ENCODE measurements at regions not wholly inside any gene's neighbourhood (a gene's known extent, or its start where the extent isn't known, plus 50 kb on each side); places are given as distances from the start of the nearest gene placed in this dataset.

GRCh38 chr2:133651861-133652260, 83.6 kb upstream of the NCKAP5 start:
- intact Hi-C loops (cut with micrococcal nuclease), result no loop called here
- no peak for DNase-seq
- no peaks in the 10 kb centered on the region for H3K36me3 Mint-ChIP-seq
- H3K27me3 Mint-ChIP-seq, result no peaks in the 10 kb centered on the region
- no peak overlapping the region for H3K27ac Mint-ChIP-seq
- ChIA-PET CTCF (no interaction called here), POLR2A (no interaction called here)
- peaks cover 3% of the 10 kb centered on the region for H3K9me3 Mint-ChIP-seq
- no peak overlapping the region for H3K4me3 Mint-ChIP-seq
- H3K4me1 Mint-ChIP-seq (ENCODE audit: low read depth), result no peaks in the 10 kb centered on the region

- intact Hi-C loops (cut with micrococcal nuclease), result no loop called here
- CTCF ChIA-PET, result no interaction called here
Observed at GRCh38 chr2:133652398-133652797, 84.1 kb upstream of the NCKAP5 start.

GRCh38 chr2:133653056-133653455, 84.8 kb upstream of the NCKAP5 start:
- H3K36me3 Mint-ChIP-seq, result no peaks in the 10 kb centered on the region
- peaks cover 3% of the 10 kb centered on the region for H3K9me3 Mint-ChIP-seq
- no peaks in the 10 kb centered on the region for H3K4me1 Mint-ChIP-seq (ENCODE audit: low read depth)
- DNase-seq, result no peak
- no peaks in the 10 kb centered on the region for H3K27me3 Mint-ChIP-seq
- no peak overlapping the region for H3K27ac Mint-ChIP-seq
- H3K4me3 Mint-ChIP-seq, result no peak overlapping the region
- ChIA-PET CTCF (no interaction called here), POLR2A (no interaction called here)
- intact Hi-C loops (cut with micrococcal nuclease), result no loop called here

More at GRCh38 chr2:133652398-133652797, 84.1 kb upstream of the NCKAP5 start:
- H3K9me3 Mint-ChIP-seq, result peaks cover 3% of the 10 kb centered on the region
- POLR2A ChIA-PET, result no interaction called here
- DNase-seq, result no peak
- no peak overlapping the region for H3K27ac Mint-ChIP-seq
- no peaks in the 10 kb centered on the region for H3K27me3 Mint-ChIP-seq
- H3K4me3 Mint-ChIP-seq, result no peak overlapping the region
- no peaks in the 10 kb centered on the region for H3K4me1 Mint-ChIP-seq (ENCODE audit: low read depth)
- H3K36me3 Mint-ChIP-seq, result no peaks in the 10 kb centered on the region

GRCh38 chr2:133654949-133655348, 86.7 kb upstream of the NCKAP5 start:
- no peaks in the 10 kb centered on the region for H3K9me3 Mint-ChIP-seq
- intact Hi-C loops (cut with micrococcal nuclease), result no loop called here
- no peaks in the 10 kb centered on the region for H3K36me3 Mint-ChIP-seq
- no peaks in the 10 kb centered on the region for H3K4me1 Mint-ChIP-seq (ENCODE audit: low read depth)
- no peaks in the 10 kb centered on the region for H3K27me3 Mint-ChIP-seq
- ChIA-PET CTCF (no interaction called here), POLR2A (no interaction called here)
- H3K4me3 Mint-ChIP-seq, result no peak overlapping the region
- no peak overlapping the region for H3K27ac Mint-ChIP-seq
- no peak for DNase-seq

- no peaks in the 10 kb centered on the region for H3K9me3 Mint-ChIP-seq
- H3K4me3 Mint-ChIP-seq, result no peak overlapping the region
- intact Hi-C loops (cut with micrococcal nuclease), result no loop called here
- POLR2A ChIA-PET, result no interaction called here
- H3K27me3 Mint-ChIP-seq, result no peaks in the 10 kb centered on the region
- H3K36me3 Mint-ChIP-seq, result no peaks in the 10 kb centered on the region
- CTCF ChIA-PET, result no interaction called here
- H3K27ac Mint-ChIP-seq, result no peak overlapping the region
- DNase-seq, result no peak
- no peaks in the 10 kb centered on the region for H3K4me1 Mint-ChIP-seq (ENCODE audit: low read depth)
Observed at GRCh38 chr2:133655610-133656009, 87.3 kb upstream of the NCKAP5 start.

- Mint-ChIP-seq H3K4me1 (ENCODE audit: low read depth) (no peaks in the 10 kb centered on the region), H3K9me3 (no peaks in the 10 kb centered on the region), H3K4me3 (no peak overlapping the region), H3K36me3 (no peaks in the 10 kb centered on the region), H3K27me3 (no peaks in the 10 kb centered on the region), H3K27ac (no peak overlapping the region)
- intact Hi-C loops (cut with micrococcal nuclease), result no loop called here
- ChIA-PET POLR2A (no interaction called here), CTCF (no interaction called here)
- DNase-seq, result no peak
Observed at GRCh38 chr2:133657591-133657990, 89.3 kb upstream of the NCKAP5 start.

GRCh38 chr2:133658020-133658903, 90.0 kb upstream of the NCKAP5 start:
- H3K9me3 Mint-ChIP-seq, result no peaks in the 10 kb centered on the region
- intact Hi-C loops (cut with micrococcal nuclease), result no loop called here
- H3K36me3 Mint-ChIP-seq, result no peaks in the 10 kb centered on the region
- no peak for DNase-seq
- ChIA-PET POLR2A (no interaction called here), CTCF (no interaction called here)
- H3K27me3 Mint-ChIP-seq, result no peaks in the 10 kb centered on the region
- no peaks in the 10 kb centered on the region for H3K4me1 Mint-ChIP-seq (ENCODE audit: low read depth)
- no peak overlapping the region for H3K4me3 Mint-ChIP-seq
- H3K27ac Mint-ChIP-seq, result no peak overlapping the region

- DNase-seq, result no peak
- Mint-ChIP-seq H3K4me3 (no peak overlapping the region), H3K27me3 (no peaks in the 10 kb centered on the region), H3K36me3 (no peaks in the 10 kb centered on the region), H3K9me3 (no peaks in the 10 kb centered on the region), H3K27ac (no peak overlapping the region), H3K4me1 (ENCODE audit: low read depth) (no peaks in the 10 kb centered on the region)
- intact Hi-C loops (cut with micrococcal nuclease), result no loop called here
- POLR2A ChIA-PET, result no interaction called here
- CTCF ChIA-PET, result no interaction called here
Observed at GRCh38 chr2:133660510-133660909, 92.2 kb upstream of the NCKAP5 start.

- no peaks in the 10 kb centered on the region for H3K4me1 Mint-ChIP-seq (ENCODE audit: low read depth)
- H3K9me3 Mint-ChIP-seq, result no peaks in the 10 kb centered on the region
- no peak overlapping the region for H3K27ac Mint-ChIP-seq
- H3K36me3 Mint-ChIP-seq, result no peaks in the 10 kb centered on the region
- intact Hi-C loops (cut with micrococcal nuclease), result no loop called here
- DNase-seq, result no peak
- no peak overlapping the region for H3K4me3 Mint-ChIP-seq
- no peaks in the 10 kb centered on the region for H3K27me3 Mint-ChIP-seq
- POLR2A ChIA-PET, result no interaction called here
- CTCF ChIA-PET, result no interaction called here
Observed at GRCh38 chr2:133661392-133661791, 93.1 kb upstream of the NCKAP5 start.

- Mint-ChIP-seq H3K36me3 (no peaks in the 10 kb centered on the region), H3K27ac (no peak overlapping the region), H3K9me3 (peaks cover 16% of the 10 kb centered on the region), H3K4me1 (ENCODE audit: low read depth) (no peaks in the 10 kb centered on the region), H3K4me3 (no peak overlapping the region), H3K27me3 (no peaks in the 10 kb centered on the region)
- POLR2A ChIA-PET, result no interaction called here
- intact Hi-C loops (cut with micrococcal nuclease), result no loop called here
- CTCF ChIA-PET, result no interaction called here
- DNase-seq, result no peak
Observed at GRCh38 chr2:133666621-133667020, 98.4 kb upstream of the NCKAP5 start.

GRCh38 chr2:133667085-133667484, 98.8 kb upstream of the NCKAP5 start:
- peaks cover 16% of the 10 kb centered on the region for H3K9me3 Mint-ChIP-seq
- H3K4me3 Mint-ChIP-seq, result no peak overlapping the region
- H3K27ac Mint-ChIP-seq, result no peak overlapping the region
- intact Hi-C loops (cut with micrococcal nuclease), result no loop called here
- ChIA-PET CTCF (no interaction called here), POLR2A (no interaction called here)
- H3K27me3 Mint-ChIP-seq, result no peaks in the 10 kb centered on the region
- H3K36me3 Mint-ChIP-seq, result no peaks in the 10 kb centered on the region
- no peaks in the 10 kb centered on the region for H3K4me1 Mint-ChIP-seq (ENCODE audit: low read depth)
- DNase-seq, result no peak

- no peaks in the 10 kb centered on the region for H3K36me3 Mint-ChIP-seq
- POLR2A ChIA-PET, result no interaction called here
- no peak overlapping the region for H3K27ac Mint-ChIP-seq
- H3K27me3 Mint-ChIP-seq, result no peaks in the 10 kb centered on the region
- intact Hi-C loops (cut with micrococcal nuclease), result no loop called here
- no peak overlapping the region for H3K4me3 Mint-ChIP-seq
- no peaks in the 10 kb centered on the region for H3K4me1 Mint-ChIP-seq (ENCODE audit: low read depth)
- CTCF ChIA-PET, result no interaction called here
- H3K9me3 Mint-ChIP-seq, result peaks cover 16% of the 10 kb centered on the region
- no peak for DNase-seq
Observed at GRCh38 chr2:133667968-133668367, 99.7 kb upstream of the NCKAP5 start.

- Mint-ChIP-seq H3K36me3 (no peaks in the 10 kb centered on the region), H3K27me3 (no peaks in the 10 kb centered on the region), H3K27ac (no peak overlapping the region), H3K4me1 (ENCODE audit: low read depth) (no peaks in the 10 kb centered on the region), H3K9me3 (peaks cover 16% of the 10 kb centered on the region), H3K4me3 (no peak overlapping the region)
- intact Hi-C loops (cut with micrococcal nuclease), result no loop called here
- no peak for DNase-seq
- ChIA-PET POLR2A (no interaction called here), CTCF (no interaction called here)
Observed at GRCh38 chr2:133668547-133668946, 100.3 kb upstream of the NCKAP5 start.
